GM19372 (cell line): ENCODE measurements at regions not wholly inside any gene's neighbourhood (a gene's known extent, or its start where the extent isn't known, plus 50 kb on each side); places are given as distances from the start of the nearest gene placed in this dataset.
"Not testable (repeated sequence)": the region's sequence is repeated elsewhere in the genome, so short reads cannot be mapped to it uniquely, and the experiment has no call there.

Source experiments
- ATAC-seq: cut with Tn5 transposase; IDR thresholded peaks from one replicate; pipeline ENCODE4 v1.9.1; 2021; ENCODE audit warnings: mild to moderate bottlenecking, low read depth, moderate library complexity; ENCODE audit not compliant: unreplicated experiment

GRCh38 chr12:131421509-131422186 lies 289.2 kb upstream of the SFSWAP start:
- no peak for ATAC-seq

GRCh38 chr12:131422187-131422520 lies 288.7 kb upstream of the SFSWAP start:
- ATAC-seq, result no peak

- ATAC-seq, result no peak
These were observed 288.1 kb upstream of the SFSWAP start for GRCh38 chr12:131422744-131423143.

DNA sequence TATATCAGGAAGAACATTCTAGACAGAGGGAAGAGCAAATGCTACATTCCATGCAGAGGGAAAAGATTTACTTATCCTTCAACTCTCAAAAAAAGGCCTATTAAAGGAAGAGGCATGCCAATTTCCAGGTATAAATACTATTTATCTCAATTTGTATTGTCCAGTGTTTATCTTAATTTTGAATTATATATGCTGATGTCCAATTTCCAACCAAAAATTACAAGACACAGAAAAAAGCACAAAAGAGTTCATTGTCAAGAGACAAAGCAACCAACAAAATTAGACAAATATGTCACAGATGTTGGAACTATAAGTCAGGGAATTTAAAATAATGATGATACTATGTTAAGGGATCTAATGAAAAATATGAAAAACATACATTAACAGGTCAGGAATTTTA lies 286.6 kb upstream of the SFSWAP start:
- no peak for ATAC-seq

- no peak for ATAC-seq
These were observed 285.5 kb upstream of the SFSWAP start for GRCh38 chr12:131425112-131426075.

DNA sequence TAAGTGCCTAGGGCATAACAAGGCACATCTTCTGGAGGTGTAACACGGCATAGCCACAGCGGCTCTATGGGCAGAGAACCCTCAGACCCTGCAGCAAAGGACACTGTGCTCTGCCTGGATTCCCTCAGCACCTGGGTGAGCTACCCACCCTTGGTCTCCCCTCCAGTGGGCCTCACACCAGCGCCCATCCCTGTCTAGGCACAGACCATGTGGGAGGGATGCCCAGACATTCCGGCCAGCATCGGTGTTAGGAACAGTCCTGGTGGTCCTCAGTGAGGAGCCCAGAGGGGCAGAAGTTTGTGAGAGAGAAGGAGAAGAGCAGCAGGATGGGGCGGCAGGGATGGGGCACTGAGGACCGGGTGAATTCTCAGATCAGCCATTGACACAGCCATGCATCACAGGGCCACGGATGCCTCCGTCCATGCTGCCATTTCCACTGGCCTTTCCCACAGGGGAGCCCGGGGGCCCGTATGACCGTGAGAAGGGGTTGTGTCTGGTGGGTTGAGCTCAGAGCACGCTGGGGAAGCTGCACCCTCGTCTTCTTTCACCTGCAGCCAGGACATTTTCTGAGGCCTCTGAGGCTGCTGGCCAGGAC lies 282.7 kb upstream of the SFSWAP start:
- no peak for ATAC-seq

DNA sequence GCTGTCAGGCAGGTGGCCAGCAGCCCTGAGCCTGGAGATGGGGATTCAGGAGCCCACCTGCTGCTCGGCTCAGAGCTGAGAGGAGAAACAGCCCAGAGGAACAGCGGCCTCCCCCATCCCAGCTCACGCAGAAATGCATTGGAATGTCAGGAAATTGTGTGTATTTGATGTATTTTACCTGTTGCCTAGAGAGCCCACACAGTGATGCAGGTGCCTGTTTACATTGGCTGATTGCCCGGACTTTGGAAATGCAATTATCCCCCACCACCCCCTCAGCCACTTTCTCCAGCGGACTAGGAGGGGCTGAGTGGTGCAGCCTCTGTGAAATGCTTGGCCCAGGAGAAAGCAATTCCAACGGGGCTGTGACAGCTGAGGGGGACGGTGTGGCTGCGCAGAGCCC lies 281.7 kb upstream of the SFSWAP start:
- ATAC-seq, result not testable (repeated sequence)

DNA sequence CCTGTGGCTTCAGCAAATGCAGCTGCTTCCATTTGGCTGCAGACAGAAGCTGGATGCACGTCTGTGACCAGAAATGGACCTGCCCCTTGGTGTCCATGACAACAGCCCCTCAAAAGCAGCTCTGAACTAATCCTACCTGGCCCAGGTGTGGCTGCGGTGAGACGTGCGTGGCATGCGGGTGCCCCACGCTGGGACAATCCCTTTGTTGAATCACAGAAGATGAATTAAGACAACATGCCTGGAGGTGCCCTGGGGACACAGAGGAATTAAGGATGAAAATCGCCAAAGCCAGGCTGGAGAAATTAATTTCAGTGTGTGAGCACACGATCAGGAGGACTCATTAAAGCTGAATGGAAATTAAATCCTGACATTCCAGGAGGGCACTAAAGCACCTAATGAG lies 281.2 kb upstream of the SFSWAP start:
- not testable (repeated sequence) for ATAC-seq

DNA sequence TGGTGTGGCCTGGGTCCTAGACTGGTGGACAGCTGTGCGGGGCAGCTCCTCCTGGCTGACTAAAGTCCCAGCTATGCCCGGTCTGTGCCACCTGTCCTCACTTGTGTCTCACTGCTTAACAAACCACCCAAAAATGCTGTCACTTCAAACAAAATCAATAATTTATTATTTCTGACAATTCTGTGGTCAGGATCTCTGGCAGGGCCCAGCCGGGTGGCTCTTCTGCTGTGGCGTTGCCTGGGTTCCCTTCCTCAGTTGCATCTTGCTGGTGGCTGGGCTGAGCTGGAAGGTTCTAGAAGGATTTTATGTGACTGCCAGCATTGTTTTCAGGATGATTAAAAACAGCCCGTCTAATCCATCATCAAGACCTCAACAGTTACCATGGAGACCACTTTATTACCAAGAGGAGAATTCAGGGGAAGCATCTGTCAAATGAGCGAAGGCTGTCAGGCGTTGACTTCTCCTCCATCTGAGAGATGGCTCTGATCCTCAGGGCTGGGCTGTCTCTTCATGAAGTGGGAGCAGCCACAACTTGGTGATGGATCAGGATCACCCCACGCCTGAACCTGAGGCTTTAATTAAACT lies 280.6 kb upstream of the SFSWAP start:
- no peak for ATAC-seq

- not testable (repeated sequence) for ATAC-seq
These were observed 279.7 kb upstream of the SFSWAP start for GRCh38 chr12:131431126-131431655.

- no peak for ATAC-seq
These were observed 278.2 kb upstream of the SFSWAP start for GRCh38 chr12:131432532-131433260.

DNA sequence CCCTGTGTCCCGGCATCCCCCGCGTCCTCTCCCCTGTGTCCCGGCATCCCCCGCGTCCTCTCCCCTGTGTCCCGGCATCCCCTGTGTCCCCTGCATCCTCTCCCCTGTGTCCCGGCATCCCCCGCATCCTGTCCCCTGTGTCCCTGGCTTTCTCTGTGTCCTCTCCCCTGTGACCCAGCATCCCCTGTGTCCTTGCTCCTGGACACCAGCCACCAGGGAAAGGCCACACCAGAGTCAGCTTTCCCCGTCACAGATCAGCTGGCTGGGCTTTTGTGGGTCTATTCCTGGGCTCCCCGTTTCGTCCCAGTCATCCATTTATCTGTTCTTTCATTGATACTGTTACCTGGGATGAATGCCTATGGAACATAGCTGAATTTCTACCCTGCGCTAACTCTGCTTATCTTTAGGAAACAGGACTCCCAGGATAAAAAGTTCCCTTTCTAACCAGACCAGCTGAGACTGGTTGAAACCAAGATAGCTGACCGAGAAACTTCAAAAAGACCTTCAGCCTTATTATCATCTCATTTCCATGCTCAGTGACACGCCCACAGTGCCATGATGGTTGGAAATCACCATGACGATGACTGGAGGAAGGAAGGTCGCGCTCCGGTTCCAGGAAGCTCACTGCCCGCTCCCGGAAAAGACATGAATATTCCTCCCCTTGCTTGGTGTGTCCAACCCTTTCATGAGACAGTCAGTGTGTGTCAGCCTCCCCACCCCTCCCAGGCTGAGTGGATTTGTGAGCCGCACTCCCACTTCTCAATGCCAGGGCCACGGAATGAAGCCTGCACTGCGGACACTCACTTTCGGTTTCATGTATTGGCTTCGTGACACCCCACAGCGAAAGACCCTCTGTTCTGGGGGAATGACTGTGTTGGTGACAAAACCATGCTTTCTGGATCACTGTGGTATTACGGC lies 276.4 kb upstream of the SFSWAP start:
- no peak for ATAC-seq

- ATAC-seq, result no peak
These were observed 273.8 kb upstream of the SFSWAP start for GRCh38 chr12:131436922-131437705.

DNA sequence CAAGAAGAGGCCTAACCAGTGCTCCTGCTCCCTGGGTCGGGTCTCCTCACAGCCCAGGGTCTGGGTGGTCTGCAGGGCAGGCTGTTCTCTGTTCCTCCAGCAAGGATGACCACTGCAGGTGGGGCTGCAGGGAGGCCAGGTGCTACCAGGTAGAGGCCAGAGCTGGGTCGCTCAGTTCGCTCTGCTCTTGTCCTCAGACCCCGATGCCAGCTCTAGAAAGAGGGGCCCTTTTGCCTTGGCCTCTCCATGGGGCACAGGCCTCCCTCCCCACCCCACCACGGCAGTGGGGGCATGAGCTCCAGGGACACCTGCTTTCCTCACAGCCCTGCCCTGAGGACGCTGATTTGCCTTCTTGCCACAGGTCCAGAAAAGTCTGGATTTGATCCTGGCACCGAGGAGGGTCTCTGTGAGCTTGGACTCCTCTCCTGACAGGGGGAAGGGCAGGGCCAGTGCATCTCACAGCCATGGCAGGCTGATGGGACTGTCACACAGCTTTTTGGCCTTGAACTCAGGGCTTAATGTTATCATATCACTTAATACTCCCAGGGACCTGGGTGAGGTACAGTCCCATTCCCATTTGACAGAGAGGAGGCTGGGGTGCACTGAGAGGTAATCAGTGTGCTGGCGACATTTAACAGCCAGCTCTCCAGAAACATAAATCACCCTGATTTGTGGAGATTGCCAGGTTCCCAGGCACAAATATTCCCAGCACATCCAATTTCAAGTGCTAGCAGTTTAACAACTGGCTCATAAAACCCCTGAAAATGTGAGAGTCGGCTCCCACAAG lies 273.0 kb upstream of the SFSWAP start:
- no peak for ATAC-seq

DNA sequence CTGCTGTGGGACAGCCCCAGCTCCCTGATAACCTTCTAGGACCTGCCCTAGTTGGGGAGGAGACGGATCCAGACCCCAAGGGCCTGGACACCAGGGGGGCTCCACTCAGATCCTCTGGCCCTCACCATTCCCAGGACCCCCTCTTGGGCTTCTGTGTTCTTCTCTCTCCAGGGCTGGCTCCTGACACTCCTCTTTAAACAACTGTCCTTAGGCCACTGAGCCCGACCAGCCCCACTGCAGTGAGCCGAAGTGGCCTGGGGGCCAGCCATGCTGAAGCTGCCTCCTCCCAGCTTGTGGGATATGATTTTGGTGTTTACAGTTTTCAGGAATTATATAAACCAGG lies 272.4 kb upstream of the SFSWAP start:
- not testable (repeated sequence) for ATAC-seq

DNA sequence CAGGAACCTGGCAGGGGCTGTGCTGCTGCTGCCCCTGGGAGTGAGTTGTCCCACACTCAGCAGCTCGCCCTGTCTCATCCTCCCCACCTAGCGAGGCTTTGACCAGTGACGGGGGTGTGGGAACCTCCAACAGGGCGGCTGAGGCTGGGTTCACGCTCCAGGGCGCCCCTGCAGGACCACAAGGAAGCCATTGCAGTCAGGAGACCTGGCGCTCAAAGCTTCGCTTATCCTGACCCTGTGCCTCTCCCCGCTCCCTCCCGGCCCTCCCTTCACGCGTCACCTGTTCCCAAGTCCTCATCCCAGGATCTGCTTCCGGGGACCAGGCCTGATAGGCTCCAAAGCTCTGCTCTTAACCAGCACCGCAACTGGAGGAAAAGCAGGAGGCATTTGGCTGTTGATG lies 272.0 kb upstream of the SFSWAP start:
- ATAC-seq, result no peak

DNA sequence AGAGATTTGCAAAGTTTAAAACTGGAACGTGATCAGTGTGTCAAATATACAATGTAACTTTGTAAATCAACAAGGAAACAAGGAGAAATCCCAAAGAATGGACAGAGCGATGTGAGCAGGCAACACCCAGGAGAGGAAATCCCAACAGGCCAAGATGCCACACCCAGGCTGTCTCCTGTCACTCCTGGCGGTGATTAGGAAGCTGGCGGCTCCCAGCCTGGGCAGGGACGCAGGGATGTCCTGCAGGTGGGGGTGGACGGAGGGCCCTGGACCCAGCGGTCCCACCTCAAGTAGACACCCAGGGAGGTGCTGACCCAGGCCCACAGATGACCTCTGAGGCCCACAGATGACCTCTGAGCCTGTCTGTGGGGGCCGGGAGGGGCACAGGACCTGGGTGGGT lies 271.1 kb upstream of the SFSWAP start:
- ATAC-seq, result not testable (repeated sequence)
